Right ventricle myocardium superior (tissue), 1 donor: ENCODE measurements at regions not wholly inside any gene's neighbourhood (a gene's known extent, or its start where the extent isn't known, plus 50 kb on each side); places are given as distances from the start of the nearest gene placed in this dataset.

Experiments
- ATAC-seq: fragments of 200-7000 bp; cut with Tn5 transposase; one replicate; pipeline ENCODE4 v1.9.1; 2020; ENCODE audit warnings: mild to moderate bottlenecking; ENCODE audit not compliant: poor library complexity
- DNase-seq: peaks from one replicate; pipeline ENCODE4 v3.0.0-alpha.2; 2020
- intact Hi-C: fragments of 100-400 bp; cut with DNase I; formaldehyde crosslinking; loops from one replicate; pipeline ENCODE4 v1.11.2; 2022
- donor health status: DM: no; HTN: yes; CAD: no; lungs with severe emphysema.

GRCh38 chr2:133941666-133942065 lies 312.2 kb upstream of the MGAT5 start:
- intact Hi-C loops = no loop called here

GRCh38 chr2:133942398-133942797 lies 311.5 kb upstream of the MGAT5 start:
- ATAC-seq (no peak), DNase-seq (no peak)
- intact Hi-C loops = no loop called here

More at GRCh38 chr2:133941666-133942065, 312.2 kb upstream of the MGAT5 start:
- ATAC-seq (no peak), DNase-seq (no peak)

- DNase-seq (no peak), ATAC-seq (no peak)
- intact Hi-C loops = no loop called here
Observed at GRCh38 chr2:133943108-133943507, 310.8 kb upstream of the MGAT5 start.

GRCh38 chr2:133945089-133945488 lies 308.8 kb upstream of the MGAT5 start:
- ATAC-seq (no peak), DNase-seq (no peak)
- intact Hi-C loops = no loop called here

GRCh38 chr2:133947057-133947456 lies 306.8 kb upstream of the MGAT5 start:
- ATAC-seq (no peak), DNase-seq (no peak)
- intact Hi-C loops = no loop called here

- peak; percentile 44 for DNase-seq
- intact Hi-C loops = no loop called here
Observed at GRCh38 chr2:133948610-133949290, 305.1 kb upstream of the MGAT5 start.

GRCh38 chr2:133949595-133949994 lies 304.3 kb upstream of the MGAT5 start:
- intact Hi-C loops = no loop called here
- peak; percentile 42 for ATAC-seq
- DNase-seq = no peak

More at GRCh38 chr2:133948610-133949290, 305.1 kb upstream of the MGAT5 start:
- ATAC-seq = peak; percentile 94

GRCh38 chr2:133951209-133951608 lies 302.7 kb upstream of the MGAT5 start:
- intact Hi-C loops = no loop called here
- DNase-seq = no peak
- ATAC-seq = no peak

GRCh38 chr2:133952420-133952819 lies 301.5 kb upstream of the MGAT5 start:
- intact Hi-C loops = no loop called here
- ATAC-seq (no peak), DNase-seq (no peak)

- no peak for DNase-seq
- no peak for ATAC-seq
- intact Hi-C loops = no loop called here
Observed at GRCh38 chr2:133952896-133953295, 301.0 kb upstream of the MGAT5 start.

- intact Hi-C loops = no loop called here
- ATAC-seq (no peak), DNase-seq (no peak)
Observed at GRCh38 chr2:133953524-133953923, 300.3 kb upstream of the MGAT5 start.

- ATAC-seq (no peak), DNase-seq (no peak)
- intact Hi-C loops = no loop called here
Observed at GRCh38 chr2:133954636-133955035, 299.2 kb upstream of the MGAT5 start.

GRCh38 chr2:133955169-133955568 lies 298.7 kb upstream of the MGAT5 start:
- no peak for ATAC-seq
- DNase-seq = no peak
- intact Hi-C loops = no loop called here

GRCh38 chr2:133956434-133956935 lies 297.4 kb upstream of the MGAT5 start:
- intact Hi-C loops = no loop called here
- ATAC-seq = no peak
- no peak for DNase-seq

GRCh38 chr2:133957724-133958480 lies 296.0 kb upstream of the MGAT5 start:
- ATAC-seq = no peak
- intact Hi-C loops = no loop called here
- DNase-seq = no peak

GRCh38 chr2:133959066-133959465 lies 294.8 kb upstream of the MGAT5 start:
- intact Hi-C loops = no loop called here
- DNase-seq (no peak), ATAC-seq (no peak)

- ATAC-seq (no peak), DNase-seq (no peak)
- intact Hi-C loops = no loop called here
Observed at GRCh38 chr2:133966720-133967304, 287.1 kb upstream of the MGAT5 start.

GRCh38 chr2:133967326-133967725 lies 286.5 kb upstream of the MGAT5 start:
- DNase-seq = no peak
- intact Hi-C loops = no loop called here
- no peak for ATAC-seq

- ATAC-seq = no peak
- DNase-seq = no peak
Observed at GRCh38 chr2:133968446-133968845, 285.4 kb upstream of the MGAT5 start.

GRCh38 chr2:133970641-133971040 lies 283.2 kb upstream of the MGAT5 start:
- no peak for ATAC-seq
- no peak for DNase-seq
- intact Hi-C loops = no loop called here

More at GRCh38 chr2:133968446-133968845, 285.4 kb upstream of the MGAT5 start:
- intact Hi-C loops = no loop called here
